ENCODE measurements at regions not wholly inside any gene's neighbourhood (a gene's known extent, or its start where the extent isn't known, plus 50 kb on each side); places are given as distances from the start of the nearest gene placed in this dataset.

- ATAC-seq, result no peak
Observed at GRCh38 chr1:96651517-96651916, 70.1 kb upstream of the PTBP2 start.

GRCh38 chr1:96660051-96660450, 61.5 kb upstream of the PTBP2 start:
- ATAC-seq, result no peak

GRCh38 chr1:96660503-96660902, 61.1 kb upstream of the PTBP2 start:
- no peak for ATAC-seq
